Uterus (tissue), 2 donors: ENCODE measurements at regions not wholly inside any gene's neighbourhood (a gene's known extent, or its start where the extent isn't known, plus 50 kb on each side); places are given as distances from the start of the nearest gene placed in this dataset.

ENCODE experiments used
- CTCF ChIP-seq, 4 experiments: fragments of 200-600 bp in 2 of 4; fragments of 450-650 bp in 2 of 4; sonication (generic) in 2 of 4; IDR thresholded peaks; one replicate each; pipeline ENCODE4 v1.5.1; 2016 to 2019; ENCODE audit warnings: antibody characterized with exemption in 4 of 4, mild to moderate bottlenecking in 2 of 4, moderate library complexity in 1 of 4
- POLR2A ChIP-seq, 2 donors: fragments of 450-650 bp; IDR thresholded peaks; one replicate each; pipeline ENCODE4 v1.6.1; 2016; ENCODE audit warnings: antibody characterized with exemption in 2 of 2, mild to moderate bottlenecking in 1 of 2, moderate library complexity in 1 of 2

- TF ChIP-seq CTCF (IDR thresholded peaks at IDR 0.05) (no peak), POLR2A (IDR thresholded peaks at IDR 0.05) (no peak)
Observed at GRCh38 chr9:135277219-135278201, 190.0 kb downstream of the OLFM1 start.
